Gastrocnemius medialis (tissue), 4 donors: ENCODE measurements at regions not wholly inside any gene's neighbourhood (a gene's known extent, or its start where the extent isn't known, plus 50 kb on each side); places are given as distances from the start of the nearest gene placed in this dataset.

Experiments
- ATAC-seq, 2 donors: fragments of 150-250 bp; one replicate each; pipeline ENCODE4 v1.9.1; 2016
- DNase-seq, 2 donors: peaks; one replicate each; pipeline ENCODE4 v3.0.0-alpha.2; 2019
- H3K27ac ChIP-seq, 4 donors: fragments of 200-600 bp; sonication (generic); 1 replicate in 1 of 4; 2 replicates in 3 of 4; pipeline ENCODE4 v1.5.1; 2016 to 2018; ENCODE audit warnings: mild to moderate bottlenecking in 2 of 4, moderate library complexity in 1 of 4
- H3K27me3 ChIP-seq, 3 donors: fragments of 200-600 bp; sonication (generic) in 2 of 3; 1 replicate in 1 of 3; 2 replicates in 2 of 3; pipeline versions ENCODE4 v1.5.1 to v1.6.0; 2016 to 2019; ENCODE audit warnings: mild to moderate bottlenecking in 1 of 3, moderate library complexity in 1 of 3
- H3K36me3 ChIP-seq, 2 donors: fragments of 200-600 bp; sonication (generic) in 1 of 2; one replicate each; pipeline ENCODE4 v1.5.1; 2017 to 2018
- H3K4me1 ChIP-seq, 2 donors: fragments of 200-600 bp; sonication (generic) in 1 of 2; one replicate each; pipeline ENCODE4 v1.5.1; 2016 to 2017; ENCODE audit warnings: mild to moderate bottlenecking in 2 of 2
- H3K4me3 ChIP-seq, 4 donors: fragments of 200-600 bp; sonication (generic) in 3 of 4; 1 replicate in 1 of 4; 2 replicates in 3 of 4; pipeline ENCODE4 v1.5.1; 2016 to 2019; ENCODE audit warnings: mild to moderate bottlenecking in 2 of 4
- H3K9me3 ChIP-seq, 3 donors: fragments of 200-600 bp; sonication (generic) in 2 of 3; 1 replicate in 1 of 3; 2 replicates in 2 of 3; pipeline ENCODE4 v1.5.1; 2016 to 2019
- CTCF ChIP-seq, 5 experiments: fragments of 450-650 bp in 3 of 5; fragments of 200-600 bp in 2 of 5; sonication (generic) in 2 of 5; IDR thresholded peaks in 4 of 5; conservative IDR thresholded peaks in 1 of 5; 1 replicate in 4 of 5; 2 replicates in 1 of 5; pipeline ENCODE4 v1.5.1; 2016 to 2019; ENCODE audit warnings: antibody characterized with exemption in 5 of 5, mild to moderate bottlenecking in 3 of 5, moderate library complexity in 3 of 5
- POLR2A ChIP-seq, 2 donors: fragments of 450-650 bp; IDR thresholded peaks; one replicate each; pipeline ENCODE4 v1.6.1; 2017; ENCODE audit warnings: antibody characterized with exemption in 2 of 2, mild to moderate bottlenecking in 2 of 2, moderate library complexity in 2 of 2
- in situ Hi-C, 4 donors: fragments of 200-750 bp; cut with MboI; loops; one replicate each; pipeline versions ENCODE4 v1.15.0 to v1.8.0; 2017; ENCODE audit warnings: low sequenced_read_pairs in 4 of 4
- intact Hi-C: fragments of 100-400 bp; cut with DNase I; formaldehyde crosslinking; loops from one replicate; pipeline ENCODE4 v1.15.1; 2023; ENCODE audit warnings: low total_unique reads

GRCh38 chr10:128992770-128993169 is 474.3 kb upstream of the MGMT start:
- Histone ChIP-seq H3K4me1 (no peaks in the 10 kb centered on the region), H3K27ac (no peak overlapping the region), H3K9me3 (no peaks in the 10 kb centered on the region), H3K4me3 (no peak overlapping the region), H3K36me3 (no peaks in the 10 kb centered on the region), H3K27me3 (peaks cover 0 to 3% (median 0%) of the 10 kb centered on the region in 3 donors)
- no peak for TF ChIP-seq CTCF (IDR thresholded peaks at IDR 0.05 in 4 of 5, conservative IDR thresholded peaks at IDR 0.05 in 1 of 5)
- TF ChIP-seq POLR2A (IDR thresholded peaks at IDR 0.05), result no peak
- intact Hi-C loops, result no loop called here
- no peak for ATAC-seq
- in situ Hi-C loops, result no loop called here
- no peak for DNase-seq

DNA sequence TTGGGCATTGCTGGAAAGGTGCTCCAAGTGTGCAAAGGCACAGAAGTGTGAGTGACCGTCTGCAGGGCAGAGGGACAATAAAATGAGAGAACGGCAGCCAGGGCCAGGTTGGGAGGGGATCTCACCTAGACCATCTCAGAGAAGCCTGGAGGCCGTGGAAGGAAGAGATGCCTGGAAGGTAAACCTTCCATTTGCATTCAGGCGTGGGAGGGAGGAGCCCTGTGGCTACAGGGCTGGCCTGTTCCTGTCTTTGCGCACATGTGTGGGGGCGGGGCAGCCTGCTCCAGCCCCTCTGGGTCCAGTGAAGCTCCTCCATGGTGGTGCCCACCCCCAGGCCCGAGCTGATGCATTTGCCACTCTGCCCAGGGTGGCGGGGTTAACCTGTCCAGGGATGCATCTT is 473.6 kb upstream of the MGMT start:
- Histone ChIP-seq H3K27ac (no peak overlapping the region), H3K4me1 (no peaks in the 10 kb centered on the region), H3K9me3 (no peaks in the 10 kb centered on the region), H3K27me3 (peaks cover 0 to 3% (median 0%) of the 10 kb centered on the region in 3 donors), H3K4me3 (no peak overlapping the region), H3K36me3 (no peaks in the 10 kb centered on the region)
- DNase-seq (no peak), ATAC-seq (no peak)
- in situ Hi-C loops (no loop called here), intact Hi-C loops (no loop called here)
- no peak for TF ChIP-seq CTCF (IDR thresholded peaks at IDR 0.05 in 4 of 5, conservative IDR thresholded peaks at IDR 0.05 in 1 of 5)

DNA sequence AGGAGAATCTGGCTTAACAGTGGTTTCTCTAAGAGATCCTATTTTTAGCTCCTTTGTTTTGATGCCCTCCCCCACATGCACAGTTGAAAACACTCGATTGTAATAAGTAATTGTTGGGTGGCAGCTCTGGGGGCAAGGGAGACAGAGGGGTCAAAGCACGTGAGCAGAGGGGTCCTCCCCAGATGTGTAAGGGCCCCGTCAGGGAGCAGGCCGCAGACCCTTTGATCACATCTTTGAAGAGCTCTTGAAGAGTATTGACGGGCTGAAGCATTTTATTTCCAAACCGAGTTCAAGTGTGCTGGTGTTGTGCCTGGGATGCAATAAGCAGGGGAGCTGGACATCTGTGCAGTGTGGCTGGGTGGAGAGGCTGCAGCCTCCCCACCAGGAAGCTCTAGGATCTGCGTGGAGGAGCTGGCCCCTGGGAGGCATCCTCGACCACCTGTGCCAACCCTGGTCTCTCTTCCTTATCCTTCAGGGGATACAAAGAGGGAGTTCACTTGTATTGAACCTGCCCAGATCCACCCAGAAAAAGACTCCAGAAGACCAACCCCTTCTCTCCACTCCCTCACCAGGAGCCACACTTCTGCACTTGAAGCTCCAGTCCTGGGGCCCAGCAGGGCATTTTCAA is 473.0 kb upstream of the MGMT start:
- intact Hi-C loops (no loop called here), in situ Hi-C loops (no loop called here)
- Histone ChIP-seq H3K27me3 (peaks cover 0 to 3% (median 0%) of the 10 kb centered on the region in 3 donors), H3K27ac (no peak overlapping the region), H3K36me3 (no peaks in the 10 kb centered on the region), H3K4me1 (no peaks in the 10 kb centered on the region), H3K4me3 (no peak overlapping the region), H3K9me3 (no peaks in the 10 kb centered on the region)
- no peak for ATAC-seq
- no peak for DNase-seq
- no peak for TF ChIP-seq CTCF (IDR thresholded peaks at IDR 0.05 in 4 of 5, conservative IDR thresholded peaks at IDR 0.05 in 1 of 5)
- TF ChIP-seq POLR2A (IDR thresholded peaks at IDR 0.05), result no peak

GRCh38 chr10:128994598-128995143 is 472.4 kb upstream of the MGMT start:
- Histone ChIP-seq H3K4me1 (no peaks in the 10 kb centered on the region), H3K4me3 (no peak overlapping the region), H3K9me3 (no peaks in the 10 kb centered on the region), H3K27me3 (peaks cover 0 to 3% (median 0%) of the 10 kb centered on the region in 3 donors), H3K27ac (no peak overlapping the region), H3K36me3 (no peaks in the 10 kb centered on the region)
- TF ChIP-seq POLR2A (IDR thresholded peaks at IDR 0.05) (no peak), CTCF (IDR thresholded peaks at IDR 0.05 in 4 of 5, conservative IDR thresholded peaks at IDR 0.05 in 1 of 5) (no peak)
- in situ Hi-C loops, result no loop called here
- intact Hi-C loops, result no loop called here
- DNase-seq (no peak), ATAC-seq (no peak)

- H3K4me3 ChIP-seq, result no peak overlapping the region
- ATAC-seq (no peak), DNase-seq (no peak)
- H3K9me3 ChIP-seq, result no peaks in the 10 kb centered on the region
- H3K27ac ChIP-seq, result no peak overlapping the region
- intact Hi-C loops, result no loop called here
- H3K4me1 ChIP-seq, result no peaks in the 10 kb centered on the region
- peaks cover 0 to 3% (median 0%) of the 10 kb centered on the region in 3 donors for H3K27me3 ChIP-seq
- no peaks in the 10 kb centered on the region for H3K36me3 ChIP-seq
- in situ Hi-C loops, result no loop called here
- no peak for TF ChIP-seq POLR2A (IDR thresholded peaks at IDR 0.05)
- TF ChIP-seq CTCF (IDR thresholded peaks at IDR 0.05 in 4 of 5, conservative IDR thresholded peaks at IDR 0.05 in 1 of 5), result no peak
These were observed 471.4 kb upstream of the MGMT start for GRCh38 chr10:128995676-128996075.
